NCI-H2196 (cell line): ENCODE measurements at regions not wholly inside any gene's neighbourhood (a gene's known extent, or its start where the extent isn't known, plus 50 kb on each side); places are given as distances from the start of the nearest gene placed in this dataset.
"Not testable (repeated sequence)": the region's sequence is repeated elsewhere in the genome, so short reads cannot be mapped to it uniquely, and the experiment has no call there.

Source experiments
- DNase-seq: peaks from one replicate; lab custom pipeline; 2025; ENCODE audit not compliant: unreplicated experiment; lab: John Stamatoyannopoulos, UW

DNA sequence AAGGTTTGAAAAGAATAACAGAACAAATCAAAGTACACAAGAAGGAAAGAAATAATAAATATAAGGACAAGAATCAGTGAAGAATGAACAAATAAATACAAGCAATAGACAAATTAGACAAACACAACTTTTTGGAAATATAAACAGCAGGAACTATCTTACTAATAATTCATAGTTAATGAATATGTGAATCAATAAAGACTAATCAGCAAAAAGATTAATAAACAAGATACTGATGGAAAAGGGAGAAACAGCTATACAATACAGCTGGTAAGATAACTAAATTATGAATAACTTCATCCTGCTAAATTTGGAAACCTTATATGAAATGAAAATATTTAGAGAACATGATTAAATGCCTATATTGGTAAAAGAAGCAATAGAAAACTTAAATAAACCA is 193.6 kb upstream of the SPRED2 start:
- DNase-seq, result no peak

DNA sequence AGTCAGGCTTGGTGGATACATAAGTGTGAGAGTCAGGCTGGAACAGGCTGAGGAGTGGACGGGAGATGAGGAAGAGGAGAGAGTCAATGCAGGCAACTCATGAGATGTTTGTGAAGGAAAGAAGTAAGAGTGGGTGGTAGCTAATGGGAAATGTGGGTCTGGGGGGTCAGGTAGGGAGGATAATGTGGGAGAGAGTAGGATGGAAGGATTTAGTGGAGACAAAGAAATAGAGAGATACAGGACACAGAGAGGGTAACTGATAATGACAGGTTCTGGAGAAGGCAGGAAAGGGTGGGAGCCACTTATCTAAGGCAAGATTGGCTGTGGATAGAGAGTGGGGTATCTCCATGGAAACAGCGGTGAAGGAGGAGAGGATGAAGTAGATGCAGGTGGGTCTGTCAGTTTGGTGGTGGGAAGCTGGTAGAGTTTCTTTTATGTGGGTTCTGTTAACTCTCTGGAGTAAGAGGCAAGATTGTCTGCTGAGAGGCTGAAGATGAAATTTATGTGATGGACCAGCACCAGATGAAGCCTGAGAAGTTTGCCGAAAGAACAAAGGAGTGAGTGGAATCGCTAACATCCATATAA is 190.6 kb upstream of the SPRED2 start:
- DNase-seq, result no peak

DNA sequence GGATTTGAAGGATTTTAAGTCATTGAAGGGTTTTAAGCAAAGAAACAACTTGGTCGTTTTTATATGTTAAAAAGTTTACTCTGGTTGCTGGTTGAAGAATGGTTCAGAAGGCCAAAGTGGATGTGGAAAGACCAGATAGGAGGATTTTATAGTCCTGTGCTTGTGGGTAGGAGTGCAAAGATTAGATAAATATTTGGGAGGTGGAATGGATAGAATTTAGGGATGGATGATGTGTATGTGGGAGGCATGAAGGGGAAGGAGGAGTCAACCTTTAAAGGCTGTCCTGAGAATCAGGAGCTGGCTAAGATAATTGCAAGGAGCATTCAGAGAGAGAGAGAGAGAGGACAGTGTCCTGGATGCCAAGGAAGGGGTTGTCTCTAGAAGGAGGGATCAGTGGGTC is 190.1 kb upstream of the SPRED2 start:
- DNase-seq, result no peak

DNA sequence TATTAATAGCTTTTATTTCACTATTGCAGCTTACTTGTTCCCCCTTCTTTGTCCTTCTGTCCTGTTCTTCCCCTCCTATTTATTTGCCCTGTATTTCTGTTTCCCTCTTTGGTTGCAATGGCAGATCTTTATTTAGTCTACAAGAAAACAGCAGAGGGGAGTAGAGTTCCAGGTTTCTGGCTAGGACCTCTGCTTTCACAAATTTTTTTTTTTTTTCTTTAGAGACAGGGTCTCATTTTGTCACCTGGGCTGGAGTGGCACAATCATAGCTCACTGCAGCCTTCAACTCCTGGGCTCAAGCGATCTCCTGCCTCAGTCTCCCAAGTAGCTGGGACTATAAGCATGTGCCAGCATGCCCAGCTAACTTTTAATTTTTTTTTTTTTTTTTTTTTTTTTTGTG is 188.1 kb upstream of the SPRED2 start:
- no peak for DNase-seq

DNA sequence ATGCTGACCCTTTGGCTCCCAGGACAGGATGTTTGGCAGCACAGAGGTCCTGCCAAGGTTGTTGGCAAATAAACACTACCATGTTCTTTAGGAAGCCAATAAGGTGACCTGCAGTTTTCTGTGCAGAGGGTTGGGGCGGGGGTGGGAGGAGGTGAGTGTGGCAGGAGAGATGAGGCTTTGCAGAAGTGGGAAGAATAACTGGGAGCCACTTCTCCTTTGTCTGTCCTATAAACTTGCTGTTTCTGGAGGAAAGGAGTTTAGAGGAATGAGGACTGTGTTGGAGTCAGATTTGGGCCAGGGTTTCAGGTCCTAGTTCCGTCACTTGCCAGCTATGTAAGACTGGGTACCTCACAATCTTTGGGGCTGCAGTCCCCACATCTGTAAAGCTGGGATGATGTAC is 187.6 kb upstream of the SPRED2 start:
- no peak for DNase-seq

DNA sequence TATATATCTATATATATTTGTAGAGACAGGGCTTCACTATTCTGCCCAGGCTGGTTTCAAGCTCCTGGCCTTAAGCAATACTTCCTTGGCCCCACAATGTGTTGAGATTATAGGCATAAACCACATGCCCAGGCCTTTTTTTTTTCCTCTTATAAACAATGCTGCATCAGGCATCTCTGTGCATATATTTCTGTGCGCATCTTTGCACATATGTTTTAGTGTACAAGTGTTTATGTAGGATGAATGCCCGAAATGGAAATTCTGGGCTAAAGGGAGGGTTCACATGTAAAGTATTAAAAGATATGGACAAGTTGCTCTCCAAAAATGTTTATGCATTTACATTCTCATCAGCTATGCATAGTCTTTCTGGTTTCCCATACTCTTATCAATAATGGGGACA is 183.2 kb upstream of the SPRED2 start:
- DNase-seq, result no peak

DNA sequence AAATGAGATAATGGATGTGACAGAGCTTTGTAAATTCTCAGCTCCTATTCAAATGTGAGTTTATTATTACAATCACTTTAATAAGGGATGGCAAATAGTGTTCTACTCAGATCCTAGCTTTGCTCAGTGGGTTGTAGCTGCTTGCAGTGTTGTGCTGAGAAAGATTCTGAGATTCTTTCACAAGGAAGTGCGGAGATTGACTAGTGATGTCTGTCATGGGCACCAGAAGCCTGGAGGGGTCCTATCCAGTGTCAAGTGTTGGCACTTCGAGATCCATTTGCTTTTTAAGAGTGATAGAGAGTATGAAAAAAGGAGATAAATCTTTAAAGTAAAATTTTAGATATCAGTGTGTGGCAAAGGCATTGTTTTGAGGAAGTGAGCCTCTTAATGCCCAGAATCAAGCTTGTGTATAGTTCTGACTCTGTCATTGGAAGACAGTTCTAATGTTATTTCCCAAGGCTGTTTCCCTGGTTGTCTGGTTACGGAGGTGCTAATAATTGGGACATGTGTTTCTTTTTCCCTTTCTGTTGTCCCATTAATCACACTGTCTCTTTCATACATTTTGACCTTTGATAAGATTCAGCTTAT is 181.7 kb upstream of the SPRED2 start:
- DNase-seq, result no peak

DNA sequence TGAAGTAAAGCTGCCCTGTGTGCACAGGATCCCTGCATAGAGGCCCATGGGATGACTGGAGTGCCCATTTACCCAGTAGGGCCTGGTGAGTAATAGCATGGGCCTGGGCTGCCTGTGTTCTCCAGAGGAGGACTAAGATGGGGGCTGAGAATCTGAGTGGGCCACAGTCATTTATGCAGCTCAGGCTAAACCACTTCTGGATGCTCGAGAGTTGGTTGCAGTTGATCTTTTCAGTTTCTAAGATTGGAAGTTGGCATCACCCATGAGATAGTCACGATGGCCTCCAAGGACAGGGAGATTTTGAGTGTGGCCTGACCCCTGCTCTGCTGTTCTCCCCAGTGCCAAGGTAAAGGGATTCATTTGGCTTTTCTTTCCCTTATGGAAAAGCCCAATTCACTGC is 179.1 kb upstream of the SPRED2 start:
- no peak for DNase-seq

DNA sequence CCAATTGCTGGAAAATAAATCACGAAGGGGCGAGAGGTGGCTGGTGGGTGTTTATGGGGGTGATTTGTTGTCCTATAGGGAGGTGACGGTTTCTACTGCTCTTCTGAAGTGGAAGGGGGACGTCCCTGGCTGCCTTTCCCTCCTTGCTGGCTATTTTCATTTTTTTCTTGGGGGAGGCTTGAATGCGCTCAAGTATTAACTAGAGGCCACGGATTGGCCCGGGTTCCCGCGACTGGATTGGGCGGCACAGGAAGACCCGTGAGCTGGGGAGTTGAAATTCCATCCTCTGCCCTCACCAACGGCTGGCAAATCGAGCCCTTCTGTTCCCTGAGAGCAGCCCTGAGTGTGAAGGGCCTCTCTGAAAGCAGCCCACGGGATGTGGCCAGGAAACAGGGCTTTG is 176.5 kb upstream of the SPRED2 start:
- no peak for DNase-seq

DNA sequence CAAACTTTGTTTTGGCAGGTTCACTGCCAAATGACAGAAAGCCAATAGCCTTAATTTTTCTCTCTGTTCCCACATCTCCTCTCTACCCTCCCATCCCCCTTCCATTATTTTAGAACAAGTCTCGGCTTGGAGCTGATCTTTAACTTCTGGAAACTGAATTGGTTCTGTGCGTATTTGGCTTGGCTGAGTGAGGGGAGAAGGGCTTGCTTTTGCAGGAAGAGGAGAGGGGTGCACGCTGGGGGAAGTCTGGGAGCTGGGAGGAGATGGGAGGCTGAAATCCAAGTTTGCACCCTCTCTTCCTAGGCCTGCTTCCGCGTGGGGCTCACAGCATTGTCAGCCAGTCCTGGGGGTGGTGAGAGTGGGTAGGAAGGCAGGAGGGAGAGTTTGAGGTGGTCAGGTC is 176.1 kb upstream of the SPRED2 start:
- DNase-seq, result no peak

DNA sequence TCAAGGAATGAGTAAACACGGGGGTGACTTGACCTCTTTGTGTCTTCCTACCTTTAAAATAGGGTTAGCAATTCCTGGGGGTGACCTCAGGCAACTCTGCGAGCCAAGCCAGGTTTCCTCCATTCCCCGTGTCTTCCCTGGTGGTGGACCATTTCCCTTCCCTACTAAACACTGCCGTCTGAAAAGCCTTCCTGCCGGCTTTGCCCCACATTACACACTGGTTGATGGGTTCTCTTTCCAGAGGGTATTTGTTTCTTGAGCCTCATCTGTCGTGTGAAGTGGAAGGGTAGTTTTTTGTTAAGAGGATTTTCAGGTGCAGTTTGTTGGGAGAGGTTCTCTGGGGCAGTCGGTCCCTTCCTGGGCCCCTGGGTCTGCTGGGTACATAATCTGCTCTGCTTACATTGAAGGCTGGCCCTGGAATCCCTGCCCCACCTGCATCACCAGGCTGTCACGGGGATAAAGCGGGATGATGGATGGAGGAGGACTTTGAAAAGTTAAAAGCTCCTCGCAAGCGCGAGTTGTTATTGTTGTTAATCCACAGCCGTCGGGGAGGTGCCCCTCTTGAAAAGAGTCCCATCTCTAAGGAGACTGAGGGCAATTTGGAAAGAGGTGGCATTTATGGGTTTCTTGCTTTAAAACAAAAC is 175.4 kb upstream of the SPRED2 start:
- no peak for DNase-seq

DNA sequence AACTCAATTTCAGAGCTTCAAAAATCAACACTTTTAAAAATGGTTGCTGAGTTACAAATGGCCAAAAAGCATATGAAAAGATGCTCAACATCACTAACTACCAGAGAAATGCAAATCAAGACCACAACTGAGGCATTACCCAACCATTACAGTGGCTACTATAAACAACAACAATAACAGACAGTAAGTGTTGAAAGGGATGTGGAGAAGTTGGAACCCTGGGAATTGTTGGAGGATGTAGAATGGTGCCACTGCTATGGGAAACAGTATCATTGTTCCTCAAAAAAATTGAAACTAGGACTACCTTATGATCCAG is 173.3 kb upstream of the SPRED2 start:
- DNase-seq, result no peak

DNA sequence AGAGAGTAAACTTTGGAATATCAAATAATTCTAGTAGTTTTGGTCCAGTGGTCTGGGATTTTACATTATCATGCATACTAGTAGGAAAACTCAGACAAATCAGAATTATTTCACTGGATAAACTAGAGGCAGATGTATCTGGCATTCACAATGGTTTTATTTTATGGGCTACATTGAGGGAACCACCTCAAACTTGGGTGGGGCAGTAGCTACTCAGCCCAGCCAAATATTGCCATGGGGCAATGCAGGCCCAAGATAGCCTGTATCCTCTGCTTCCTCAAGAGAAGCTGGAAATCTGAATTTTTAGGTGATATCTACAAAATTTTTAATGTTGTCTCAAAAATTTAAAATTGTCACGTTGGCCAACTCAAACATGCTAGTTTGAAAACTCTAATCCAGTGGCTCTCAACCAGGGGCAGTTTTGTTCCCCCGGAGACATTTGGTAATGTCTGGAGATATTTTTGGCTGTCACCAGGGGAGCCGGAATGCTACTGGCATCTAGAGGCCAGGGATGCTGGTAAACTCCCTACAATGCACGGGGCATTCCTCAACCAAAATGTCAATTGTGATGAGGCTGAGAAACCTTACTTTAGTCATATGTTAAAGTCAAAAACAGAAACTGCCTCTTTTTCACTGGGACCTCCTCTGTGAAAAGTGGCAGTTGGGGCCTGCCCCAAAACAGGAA is 172.8 kb upstream of the SPRED2 start:
- DNase-seq, result no peak

DNA sequence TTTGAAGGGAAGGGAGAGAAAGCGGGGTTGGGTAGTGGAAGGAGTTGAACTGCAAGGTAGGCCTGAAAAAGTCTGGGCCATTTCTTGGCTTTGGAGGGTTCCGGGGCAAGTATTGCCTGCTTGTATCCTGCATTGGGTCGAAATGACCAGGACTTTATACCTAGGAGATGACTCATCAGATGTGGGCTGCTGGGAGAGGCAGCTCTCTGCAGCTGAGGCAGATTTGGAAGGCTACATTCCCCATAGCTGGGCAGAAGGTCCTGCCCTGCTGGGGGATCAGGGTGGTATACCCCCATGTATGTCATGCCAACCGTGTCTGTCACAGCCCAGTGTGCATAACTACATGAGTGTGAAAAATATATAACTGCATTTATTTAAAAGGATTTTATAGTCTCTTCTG is 171.8 kb upstream of the SPRED2 start:
- no peak for DNase-seq

DNA sequence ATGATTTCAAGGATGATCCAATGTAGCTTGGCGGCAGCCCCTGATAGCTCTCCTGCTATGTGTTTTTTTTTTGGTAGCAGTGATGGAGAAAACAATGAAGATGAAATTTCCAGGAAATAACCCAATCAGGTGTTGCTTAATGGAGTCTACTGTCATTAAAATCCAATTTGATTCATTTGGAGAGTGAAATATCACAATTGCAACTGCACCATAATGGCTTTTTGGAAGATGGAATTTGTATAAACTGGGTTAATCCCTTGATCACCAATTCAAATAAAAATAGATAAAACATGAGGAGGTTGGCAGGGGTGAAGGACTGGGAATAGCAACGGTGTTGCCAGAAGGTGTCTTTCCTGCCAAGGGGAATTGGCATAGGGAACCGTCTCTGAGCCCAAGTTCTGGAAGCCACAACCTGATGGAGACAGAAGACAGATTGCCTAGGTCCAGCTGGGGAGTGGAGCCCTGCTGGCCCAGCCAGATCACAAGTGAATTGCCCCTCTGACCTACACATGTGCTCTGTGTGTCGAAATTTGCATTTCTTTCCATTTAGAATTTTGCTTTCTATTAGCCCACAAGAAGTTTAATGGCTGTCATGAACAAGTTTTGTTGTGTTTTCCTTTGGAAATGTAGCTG is 170.3 kb upstream of the SPRED2 start:
- no peak for DNase-seq

DNA sequence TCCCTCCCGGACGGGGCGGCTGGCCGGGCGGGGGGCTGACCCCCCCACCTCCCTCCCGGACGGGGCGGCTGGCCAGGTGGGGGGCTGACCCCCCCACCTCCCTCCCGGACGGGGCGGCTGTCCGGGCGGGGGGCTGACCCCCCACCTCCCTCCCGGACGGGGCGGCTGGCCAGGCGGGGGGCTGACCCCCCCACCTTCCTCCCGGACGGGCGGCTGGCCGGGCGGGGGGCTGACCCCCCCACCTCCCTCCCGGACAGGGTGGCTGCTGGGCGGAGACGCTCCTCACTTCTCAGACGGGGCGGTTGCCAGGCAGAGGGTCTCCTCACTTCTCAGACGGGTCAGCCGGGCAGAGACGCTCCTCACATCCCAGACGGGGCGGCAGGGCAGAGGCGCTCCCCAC is 168.5 kb upstream of the SPRED2 start:
- not testable (repeated sequence) for DNase-seq

DNA sequence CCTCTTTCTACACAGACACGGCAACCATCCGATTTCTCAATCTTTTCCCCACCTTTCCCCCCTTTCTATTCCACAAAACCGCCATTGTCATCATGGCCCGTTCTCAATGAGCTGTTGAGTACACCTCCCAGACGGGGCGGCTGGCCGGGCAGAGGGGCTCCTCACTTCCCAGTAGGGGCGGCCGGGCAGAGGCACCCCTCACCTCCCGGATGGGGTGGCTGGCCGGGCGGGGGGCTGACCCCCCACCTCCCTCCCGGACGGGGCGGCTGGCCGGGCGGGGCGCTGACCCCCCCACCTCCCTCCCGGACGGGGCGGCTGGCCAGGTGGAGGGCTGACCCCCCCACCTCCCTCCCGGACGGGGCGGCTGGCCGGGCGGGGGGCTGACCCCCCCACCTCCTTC is 168.0 kb upstream of the SPRED2 start:
- not testable (repeated sequence) for DNase-seq

DNA sequence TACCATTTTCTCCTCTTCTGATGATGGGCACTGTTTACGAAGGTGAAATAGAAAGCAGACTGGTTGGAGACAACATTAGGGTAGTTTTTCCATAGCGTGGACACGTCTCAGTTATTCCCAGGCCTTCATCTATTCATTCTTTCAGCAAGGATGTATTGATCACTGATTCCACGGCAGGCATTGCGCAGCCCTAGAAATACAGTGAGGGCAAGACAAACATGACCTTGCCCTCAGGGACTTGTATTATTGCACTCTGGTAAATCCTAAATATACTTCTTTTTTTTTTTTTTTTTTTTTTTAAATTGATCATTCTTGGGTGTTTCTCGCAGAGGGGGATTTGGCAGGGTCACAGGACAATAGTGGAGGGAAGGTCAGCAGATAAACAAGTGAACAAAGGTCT is 167.3 kb upstream of the SPRED2 start:
- DNase-seq, result no peak

DNA sequence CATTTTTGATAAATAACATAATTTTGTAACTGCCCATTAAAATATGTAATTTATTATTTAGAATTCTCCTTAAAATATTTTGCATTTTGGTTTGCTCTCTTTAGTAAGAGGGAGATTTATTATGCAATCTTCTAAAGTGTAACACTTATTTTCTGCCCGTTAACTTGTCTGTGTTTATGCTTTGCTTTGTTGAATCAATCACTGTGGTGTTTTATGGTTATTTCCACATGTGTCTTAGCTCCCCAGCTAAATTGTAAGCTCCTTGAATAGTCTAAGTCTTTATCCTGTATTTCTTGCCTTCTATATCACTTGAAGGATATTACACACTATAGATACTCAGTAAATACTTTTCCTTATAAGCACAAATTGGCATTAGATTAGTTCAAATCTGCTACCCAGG is 166.6 kb upstream of the SPRED2 start:
- DNase-seq, result no peak

DNA sequence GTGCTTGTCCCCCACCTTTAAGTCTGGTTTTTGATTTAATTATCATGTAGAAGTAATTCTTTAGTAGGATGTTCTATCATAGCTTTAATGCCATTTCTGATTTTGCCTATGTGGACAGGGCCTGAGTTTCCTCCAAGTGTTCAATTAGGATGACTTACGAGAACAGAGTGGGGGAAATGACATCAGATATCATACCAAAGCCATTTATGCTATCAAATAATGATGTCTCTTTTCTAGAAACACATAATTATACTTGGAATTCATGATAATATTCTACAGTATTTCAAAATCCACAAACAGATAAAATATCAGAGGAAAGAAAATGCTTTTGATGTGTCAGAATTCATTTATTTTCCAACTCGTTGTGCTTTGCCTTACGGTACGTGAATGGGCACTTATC is 165.9 kb upstream of the SPRED2 start:
- DNase-seq, result no peak

DNA sequence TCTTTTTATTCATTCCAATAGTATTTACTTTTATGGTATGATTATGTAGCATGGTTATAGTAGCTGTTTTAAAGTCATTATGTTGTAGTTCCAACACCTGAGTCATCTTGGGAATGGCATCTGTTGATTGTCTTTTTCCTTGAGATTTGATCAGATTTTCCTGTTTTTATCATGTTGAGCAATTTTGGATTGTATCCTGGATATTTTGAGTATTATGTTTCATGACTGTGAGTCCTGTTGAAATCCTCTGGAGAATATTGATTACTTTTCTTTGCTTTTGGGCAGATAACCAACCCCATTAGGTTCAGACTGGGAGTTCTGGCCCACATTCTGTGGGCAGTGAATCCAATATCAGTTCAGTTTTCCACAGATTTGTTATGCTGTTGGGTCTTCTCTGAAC is 163.2 kb upstream of the SPRED2 start:
- DNase-seq, result no peak

DNA sequence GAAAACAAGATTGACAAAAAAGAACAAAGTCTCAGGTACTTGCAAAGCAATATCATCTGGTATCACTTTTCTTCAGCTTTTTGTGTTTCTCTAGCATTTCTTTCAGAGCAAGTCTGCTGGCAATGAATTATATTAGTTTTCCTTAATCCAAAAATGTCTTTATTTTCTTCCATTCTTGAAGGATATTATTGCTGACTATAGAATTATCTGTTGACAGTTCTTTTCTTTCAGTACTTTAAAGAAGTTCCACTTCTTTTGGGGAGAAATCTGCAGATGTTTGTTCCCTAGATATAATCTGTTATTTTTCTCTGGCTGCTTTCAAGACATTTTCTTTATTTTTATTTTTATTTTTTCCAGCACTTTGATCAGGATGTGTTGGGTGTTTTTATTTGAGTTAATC is 161.8 kb upstream of the SPRED2 start:
- no peak for DNase-seq
